Neuronal stem cell (in vitro differentiated cells): ENCODE measurements at regions not wholly inside any gene's neighbourhood (a gene's known extent, or its start where the extent isn't known, plus 50 kb on each side); places are given as distances from the start of the nearest gene placed in this dataset.

Source experiments
- DNase-seq: peaks from one replicate; pipeline ENCODE4 v3.0.0-alpha.2; 2013; ENCODE audit warnings: low spot score
- H2AFZ ChIP-seq: one replicate; pipeline ENCODE4 v1.6.1; 2013; ENCODE audit warnings: mild to moderate bottlenecking, low read length, inconsistent platforms
- H2AK5ac ChIP-seq: 2 replicates; pipeline ENCODE4 v1.6.1; 2013; ENCODE audit warnings: low read depth, mild to moderate bottlenecking, inconsistent platforms, low read length, moderate library complexity, mixed read lengths
- H2BK120ac ChIP-seq: 2 replicates; pipeline ENCODE4 v1.6.1; 2013; ENCODE audit warnings: low read depth, mild to moderate bottlenecking, inconsistent platforms, low read length, moderate library complexity, mixed read lengths
- H2BK12ac ChIP-seq: one replicate; pipeline ENCODE4 v1.6.1; 2013; ENCODE audit warnings: low read length, inconsistent platforms
- H2BK15ac ChIP-seq: 2 replicates; pipeline ENCODE4 v1.6.1; 2013; ENCODE audit warnings: mild to moderate bottlenecking, low read length, inconsistent platforms, mixed read lengths
- H2BK5ac ChIP-seq: one replicate; pipeline ENCODE4 v1.6.1; 2013; ENCODE audit warnings: inconsistent platforms, mild to moderate bottlenecking, low read length, moderate library complexity
- H3K14ac ChIP-seq: one replicate; pipeline ENCODE4 v1.6.1; 2013; ENCODE audit warnings: low read length, inconsistent platforms
- H3K18ac ChIP-seq: 2 replicates; pipeline ENCODE4 v1.6.1; 2013; ENCODE audit warnings: low read length, inconsistent platforms
- H3K23ac ChIP-seq: 2 replicates; pipeline ENCODE4 v1.6.1; 2013; ENCODE audit warnings: low read depth, mild to moderate bottlenecking, mixed read lengths, low read length, inconsistent platforms; ENCODE audit not compliant: poor library complexity
- H3K27ac ChIP-seq: replicated peaks from 3 replicates; pipeline ENCODE4 v1.5.1; 2013; ENCODE audit warnings: low read length, inconsistent platforms
- H3K27me3 ChIP-seq, 3 experiments: 2 replicates each; pipeline ENCODE4 v1.6.1; 2013; ENCODE audit warnings: low read length in 3 of 3, mild to moderate bottlenecking in 2 of 3, inconsistent platforms in 1 of 3, low read depth in 1 of 3, mixed read lengths in 1 of 3, moderate library complexity in 1 of 3; ENCODE audit not compliant: control insufficient read depth in 3 of 3, insufficient read depth in 3 of 3
- H3K36me3 ChIP-seq, 2 donors: replicated peaks in 1 of 2; 2 replicates each; pipeline ENCODE4 v1.6.1; 2013; ENCODE audit warnings: low read length in 2 of 2; ENCODE audit not compliant: control insufficient read depth in 2 of 2, insufficient read depth in 2 of 2
- H3K4ac ChIP-seq: 2 replicates; pipeline ENCODE4 v1.6.1; 2013; ENCODE audit warnings: inconsistent platforms, mild to moderate bottlenecking, low read length, moderate library complexity
- H3K4me1 ChIP-seq, 2 donors: 1 replicate in 1 of 2; 2 replicates in 1 of 2; pipeline ENCODE4 v1.6.1; 2013; ENCODE audit warnings: low read length in 2 of 2, low read depth in 1 of 2; ENCODE audit not compliant: control insufficient read depth in 2 of 2, insufficient read depth in 1 of 2
- H3K4me2 ChIP-seq: one replicate; pipeline ENCODE4 v1.6.1; 2013; ENCODE audit warnings: mild to moderate bottlenecking, low read length, inconsistent platforms; ENCODE audit not compliant: insufficient read depth, poor library complexity, severe bottlenecking
- H3K4me3 ChIP-seq, 2 donors: 2 replicates each; pipeline ENCODE4 v1.5.1; 2013; ENCODE audit warnings: low read length in 2 of 2, mild to moderate bottlenecking in 2 of 2, inconsistent platforms in 1 of 2, moderate library complexity in 1 of 2
- H3K79me1 ChIP-seq: one replicate; pipeline ENCODE4 v1.6.1; 2013; ENCODE audit warnings: low read depth, mild to moderate bottlenecking, inconsistent platforms, low read length, moderate library complexity
- H3K9ac ChIP-seq: one replicate; pipeline ENCODE4 v1.6.1; 2013; ENCODE audit warnings: mild to moderate bottlenecking, low read depth, low read length, inconsistent platforms; ENCODE audit not compliant: poor library complexity
- H3K9me3 ChIP-seq, 2 donors: replicated peaks in 1 of 2; 2 replicates each; pipeline versions ENCODE3 to v1.6.1; 2013; ENCODE audit warnings: low read length in 2 of 2, mild to moderate bottlenecking in 2 of 2, inconsistent platforms in 1 of 2, low read depth in 1 of 2, mixed read lengths in 1 of 2, moderate library complexity in 1 of 2; ENCODE audit not compliant: control insufficient read depth in 2 of 2, insufficient read depth in 1 of 2
- H4K8ac ChIP-seq: one replicate; pipeline ENCODE4 v1.6.1; 2013; ENCODE audit warnings: low read depth, mild to moderate bottlenecking, inconsistent platforms, low read length, moderate library complexity
- H4K91ac ChIP-seq: one replicate; pipeline ENCODE4 v1.6.1; 2013; ENCODE audit warnings: low read length, low read depth, mild to moderate bottlenecking, inconsistent platforms; ENCODE audit not compliant: poor library complexity
- WGBS, 2 donors: extraction: QIAGEN DNeasy Blood & Tissue Kit; methylation state at CpG; one replicate each; pipeline ENCODE4 v1.1.7; 2013; ENCODE audit warnings: missing lambda C conversion rate in 2 of 2, mixed read lengths in 1 of 2; ENCODE audit not compliant: insufficient read length in 2 of 2, insufficient replicate concordance in 1 of 2; ENCODE audit errors: extremely low coverage in 2 of 2; 5-methylcytosine and 5-hydroxymethylcytosine counted together

GRCh38 chr10:7491949-7492659, 81.3 kb upstream of the SFMBT2 start:
- H3K79me1 ChIP-seq = no peaks in the 10 kb centered on the region
- no peak overlapping the region for H2BK5ac ChIP-seq
- no peak overlapping the region for H2BK15ac ChIP-seq
- no peak overlapping the region for H3K4me3 ChIP-seq
- H3K14ac ChIP-seq = no peak overlapping the region
- no peak overlapping the region for H4K91ac ChIP-seq
- H3K9me3 ChIP-seq = peaks cover 0 to 2% of the 10 kb centered on the region in 2 donors
- peaks cover 2 to 3% of the 10 kb centered on the region in 2 donors for H3K4me1 ChIP-seq
- no peak overlapping the region for H3K9ac ChIP-seq
- H3K4ac ChIP-seq = no peak overlapping the region
- no peak for DNase-seq
- H3K23ac ChIP-seq = no peak overlapping the region
- no peak overlapping the region for H2BK120ac ChIP-seq
- no peak overlapping the region for H2AFZ ChIP-seq
- no peak overlapping the region for H2AK5ac ChIP-seq
- peaks cover 0 to 4% (median 0%) of the 10 kb centered on the region in 3 experiments for H3K27me3 ChIP-seq
- H3K27ac ChIP-seq = no peak overlapping the region
- H3K4me2 ChIP-seq = no peak overlapping the region
- H3K36me3 ChIP-seq = no peaks in the 10 kb centered on the region
- no peak overlapping the region for H3K18ac ChIP-seq
- H4K8ac ChIP-seq = no peak overlapping the region
- no peak overlapping the region for H2BK12ac ChIP-seq

GRCh38 chr10:7491230-7491629, 80.4 kb upstream of the SFMBT2 start:
- Histone ChIP-seq H4K91ac (no peak overlapping the region), H3K14ac (no peak overlapping the region), H3K36me3 (no peaks in the 10 kb centered on the region), H2BK12ac (no peak overlapping the region), H2BK5ac (no peak overlapping the region), H2AFZ (no peak overlapping the region), H2AK5ac (no peak overlapping the region), H3K9ac (no peak overlapping the region), H2BK120ac (no peak overlapping the region), H3K9me3 (peaks cover 0 to 2% of the 10 kb centered on the region in 2 donors), H3K23ac (no peak overlapping the region), H3K4ac (no peak overlapping the region), H3K18ac (no peak overlapping the region), H3K4me1 (peaks cover 2 to 4% of the 10 kb centered on the region in 2 donors), H3K79me1 (no peaks in the 10 kb centered on the region), H3K27me3 (peaks cover 0 to 4% (median 0%) of the 10 kb centered on the region in 3 experiments), H3K27ac (no peak overlapping the region), H3K4me2 (no peak overlapping the region), H2BK15ac (no peak overlapping the region), H4K8ac (no peak overlapping the region), H3K4me3 (no peak overlapping the region)
- no peak for DNase-seq
- no CpG with 5 or more reads among the region's 8 CpGs for WGBS, 2 donors

- Histone ChIP-seq H2AFZ (no peak overlapping the region), H2BK12ac (no peak overlapping the region), H3K79me1 (no peaks in the 10 kb centered on the region), H3K4me1 (peaks cover 2 to 17% of the 10 kb centered on the region in 2 donors), H3K23ac (no peak overlapping the region), H3K18ac (no peak overlapping the region), H3K4me3 (no peak overlapping the region), H3K9me3 (peaks cover 0 to 2% of the 10 kb centered on the region in 2 donors), H3K36me3 (no peaks in the 10 kb centered on the region), H2BK15ac (no peak overlapping the region), H2AK5ac (no peak overlapping the region), H2BK5ac (no peak overlapping the region), H4K8ac (no peak overlapping the region), H3K9ac (no peak overlapping the region), H3K14ac (no peak overlapping the region), H3K4me2 (no peak overlapping the region), H3K27ac (no peak overlapping the region), H3K27me3 (peaks cover 0 to 4% (median 0%) of the 10 kb centered on the region in 3 experiments), H2BK120ac (no peak overlapping the region), H3K4ac (no peak overlapping the region), H4K91ac (no peak overlapping the region)
- WGBS, 2 donors = no CpG with 5 or more reads among the region's 6 CpGs
- no peak for DNase-seq
Observed at GRCh38 chr10:7488418-7488829, 77.6 kb upstream of the SFMBT2 start.

GRCh38 chr10:7487528-7487927, 76.7 kb upstream of the SFMBT2 start:
- H3K14ac ChIP-seq = no peak overlapping the region
- H2BK5ac ChIP-seq = no peak overlapping the region
- H3K4ac ChIP-seq = no peak overlapping the region
- no peak overlapping the region for H4K91ac ChIP-seq
- no peak overlapping the region for H2AK5ac ChIP-seq
- H3K27ac ChIP-seq = no peak overlapping the region
- no peak overlapping the region for H2BK12ac ChIP-seq
- DNase-seq = no peak
- H2BK15ac ChIP-seq = no peak overlapping the region
- no peak overlapping the region for H4K8ac ChIP-seq
- no peak overlapping the region for H3K4me3 ChIP-seq
- no peak overlapping the region for H2BK120ac ChIP-seq
- H3K4me1 ChIP-seq = peaks cover 2 to 17% of the 10 kb centered on the region in 2 donors
- no peak overlapping the region for H3K4me2 ChIP-seq
- no peak overlapping the region for H3K23ac ChIP-seq
- H3K79me1 ChIP-seq = no peaks in the 10 kb centered on the region
- H3K36me3 ChIP-seq = no peaks in the 10 kb centered on the region
- peaks cover 0 to 2% of the 10 kb centered on the region in 2 donors for H3K9me3 ChIP-seq
- no peak overlapping the region for H2AFZ ChIP-seq
- H3K9ac ChIP-seq = no peak overlapping the region
- H3K27me3 ChIP-seq = peaks cover 0 to 4% (median 0%) of the 10 kb centered on the region in 3 experiments
- WGBS, 2 donors = no CpG with 5 or more reads among the region's 2 CpGs
- no peak overlapping the region for H3K18ac ChIP-seq
